ENCODE measurements at regions not wholly inside any gene's neighbourhood (a gene's known extent, or its start where the extent isn't known, plus 50 kb on each side); places are given as distances from the start of the nearest gene placed in this dataset.

DNA sequence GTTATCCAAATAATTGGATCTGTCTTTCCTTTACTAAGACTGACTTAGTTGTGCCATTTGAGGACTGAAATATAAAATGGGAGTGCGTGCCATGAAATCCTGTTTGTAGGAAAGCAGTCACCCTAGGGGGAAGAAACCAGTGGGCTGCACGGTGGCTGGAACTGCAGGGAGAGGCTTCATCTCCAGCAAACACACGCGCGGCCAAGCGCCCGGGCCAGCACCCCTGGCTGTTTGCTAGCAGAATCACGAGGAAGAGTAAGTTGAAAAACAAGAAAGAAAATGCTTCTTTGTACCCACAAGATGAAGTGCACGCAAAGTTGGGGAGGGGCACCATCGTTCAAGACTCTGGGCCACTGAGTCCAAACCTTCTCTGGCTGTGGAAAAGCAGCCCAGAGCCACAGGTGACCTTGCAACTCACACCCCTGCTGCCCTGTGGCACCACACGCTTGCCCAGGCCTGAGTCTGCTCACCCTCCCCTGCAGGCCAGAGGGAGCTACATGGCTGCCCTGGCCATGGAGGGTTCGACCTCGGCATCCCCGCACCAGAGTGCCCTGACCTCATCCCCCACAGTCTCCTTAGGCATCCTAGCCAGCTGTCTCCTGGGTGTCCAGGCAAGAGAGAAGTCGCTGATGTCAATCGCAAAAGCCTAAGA lies 55.2 kb downstream of the IRX2 start:
- no peaks in the 10 kb centered on the region for H3K27me3 ChIP-seq (ENCODE audit: control insufficient read depth, insufficient read depth, low read length)
- no peaks in the 10 kb centered on the region for H3K9me3 ChIP-seq (ENCODE audit: control insufficient read depth, insufficient read depth, low read length)
- no peak overlapping the region for H3K9ac ChIP-seq (ENCODE audit: low read depth, low read length)

DNA sequence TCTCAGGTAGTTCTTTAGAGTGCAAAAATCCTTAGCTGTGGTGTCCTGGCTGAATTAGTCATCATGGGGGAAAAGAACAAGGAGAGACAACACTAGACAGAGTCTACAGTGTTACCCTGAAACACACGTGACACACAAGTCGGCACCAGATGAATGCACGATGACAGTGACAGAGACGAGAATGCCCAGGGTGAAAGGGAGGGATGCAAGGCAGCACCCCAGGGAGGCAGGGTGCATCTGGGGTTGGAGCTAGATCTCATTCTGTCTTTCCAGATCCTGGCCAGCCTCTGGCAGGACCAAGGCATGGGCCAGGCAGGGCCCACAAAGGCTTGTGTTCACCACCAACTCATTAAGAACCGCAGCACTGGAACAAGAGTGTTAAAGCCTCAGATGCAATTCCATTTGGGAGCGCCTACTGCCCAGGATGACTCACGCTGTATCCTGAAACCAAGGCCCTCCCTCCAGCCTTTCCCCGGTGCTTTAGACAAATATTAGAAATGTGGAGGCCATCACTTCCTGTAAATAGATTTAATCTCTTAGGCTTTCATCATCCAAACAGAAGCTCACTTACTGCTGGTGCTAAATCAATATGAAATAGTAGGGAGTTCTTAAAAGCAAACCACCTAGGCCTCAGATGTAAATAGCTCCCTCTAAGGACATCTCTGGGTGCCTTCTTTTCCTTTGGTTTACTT lies 56.1 kb downstream of the IRX2 start:
- Histone ChIP-seq H3K9me3 (ENCODE audit: control insufficient read depth, insufficient read depth, low read length) (no peaks in the 10 kb centered on the region), H3K27me3 (ENCODE audit: control insufficient read depth, insufficient read depth, low read length) (no peaks in the 10 kb centered on the region), H3K4me3 (ENCODE audit: low read depth, low read length) (no peak overlapping the region), H3K27ac (ENCODE audit: low read depth, low read length) (no peak overlapping the region), H3K36me3 (ENCODE audit: control insufficient read depth, insufficient read depth, low read length) (no peaks in the 10 kb centered on the region), H3K9ac (ENCODE audit: low read depth, low read length) (no peak overlapping the region), H3K4me1 (ENCODE audit: control insufficient read depth, insufficient read depth, low read length) (no peaks in the 10 kb centered on the region)

More for the DNA sequence above, 55.2 kb downstream of the IRX2 start:
- H3K4me1 ChIP-seq (ENCODE audit: control insufficient read depth, insufficient read depth, low read length) = no peaks in the 10 kb centered on the region
- no peak overlapping the region for H3K4me3 ChIP-seq (ENCODE audit: low read depth, low read length)
- no peak overlapping the region for H3K27ac ChIP-seq (ENCODE audit: low read depth, low read length)
- H3K36me3 ChIP-seq (ENCODE audit: control insufficient read depth, insufficient read depth, low read length) = no peaks in the 10 kb centered on the region

DNA sequence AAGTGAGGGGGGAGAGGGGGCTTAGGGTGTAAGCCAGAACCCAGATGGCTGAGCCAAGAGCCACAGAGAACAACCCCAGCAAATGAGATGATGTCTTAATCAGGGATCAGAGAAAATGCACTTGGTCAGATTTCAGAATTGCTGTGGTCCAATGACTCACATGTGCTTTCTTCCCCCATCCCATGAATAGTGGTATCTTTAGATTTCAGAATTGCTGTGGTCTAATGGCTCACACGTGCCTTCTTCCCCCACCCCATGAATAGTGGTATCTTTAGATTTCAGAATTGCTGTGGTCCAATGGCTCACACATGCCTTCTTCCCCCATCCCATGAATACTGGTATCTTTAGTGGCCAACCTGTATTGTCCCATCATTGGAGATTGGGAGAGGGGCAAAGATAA lies 59.9 kb downstream of the IRX2 start:
- H3K36me3 ChIP-seq (ENCODE audit: control insufficient read depth, insufficient read depth, low read length) = no peaks in the 10 kb centered on the region
- no peaks in the 10 kb centered on the region for H3K27me3 ChIP-seq (ENCODE audit: control insufficient read depth, insufficient read depth, low read length)
- H3K9ac ChIP-seq (ENCODE audit: low read depth, low read length) = no peak overlapping the region
- H3K9me3 ChIP-seq (ENCODE audit: control insufficient read depth, insufficient read depth, low read length) = no peaks in the 10 kb centered on the region
- H3K27ac ChIP-seq (ENCODE audit: low read depth, low read length) = no peak overlapping the region
- no peak overlapping the region for H3K4me3 ChIP-seq (ENCODE audit: low read depth, low read length)
- H3K4me1 ChIP-seq (ENCODE audit: control insufficient read depth, insufficient read depth, low read length) = 0 out of 2 replicates have a peak, but pooled peaks cover 1% of the 10 kb centered on the region

DNA sequence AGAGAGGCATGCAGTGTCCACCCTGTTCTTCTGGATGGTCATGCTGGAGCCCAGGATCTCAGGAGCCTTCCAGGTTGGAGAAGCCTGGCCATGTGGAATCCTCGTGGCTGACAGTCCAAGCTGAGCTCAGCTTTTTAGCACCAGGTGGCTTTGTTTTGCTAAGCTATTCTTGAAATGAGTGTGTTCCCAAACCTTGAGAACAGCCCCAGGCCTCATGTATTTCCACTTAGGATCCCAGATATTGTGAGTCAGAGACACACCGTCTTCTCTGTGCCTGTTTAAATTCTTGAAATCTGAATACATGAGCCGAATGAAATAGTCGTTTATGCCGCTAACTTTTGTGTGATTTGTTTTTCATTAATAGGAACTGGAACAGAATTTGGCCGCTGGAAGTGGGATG lies 61.2 kb downstream of the IRX2 start:
- H3K4me3 ChIP-seq (ENCODE audit: low read depth, low read length) = no peak overlapping the region
- H3K9me3 ChIP-seq (ENCODE audit: control insufficient read depth, insufficient read depth, low read length) = no peaks in the 10 kb centered on the region
- no peak overlapping the region for H3K9ac ChIP-seq (ENCODE audit: low read depth, low read length)
- H3K36me3 ChIP-seq (ENCODE audit: control insufficient read depth, insufficient read depth, low read length) = no peaks in the 10 kb centered on the region
- H3K27ac ChIP-seq (ENCODE audit: low read depth, low read length) = no peak overlapping the region
- 0 out of 2 replicates have a peak, but pooled peaks cover 8% of the 10 kb centered on the region for H3K4me1 ChIP-seq (ENCODE audit: control insufficient read depth, insufficient read depth, low read length)
- H3K27me3 ChIP-seq (ENCODE audit: control insufficient read depth, insufficient read depth, low read length) = no peaks in the 10 kb centered on the region

DNA sequence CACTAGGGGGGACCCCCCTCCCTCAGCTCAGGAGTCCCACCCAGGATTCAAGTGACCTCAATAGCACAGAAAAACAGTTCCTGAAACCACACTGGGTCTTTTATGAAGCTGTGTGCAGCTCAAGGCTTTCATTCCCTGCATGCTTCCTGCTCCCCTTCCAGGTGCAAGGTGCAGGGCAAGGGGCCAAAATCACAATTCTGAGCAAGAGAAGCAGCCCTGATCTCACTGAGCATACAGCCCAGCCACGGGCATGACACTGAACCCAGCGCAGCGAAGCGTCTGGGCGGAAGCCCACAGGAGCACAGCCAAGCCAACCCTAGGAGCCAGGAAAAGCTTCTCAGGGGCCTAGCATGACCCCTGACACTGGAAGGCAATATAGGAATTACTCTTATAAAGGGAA lies 62.9 kb downstream of the IRX2 start:
- H3K27me3 ChIP-seq (ENCODE audit: control insufficient read depth, insufficient read depth, low read length) = no peaks in the 10 kb centered on the region
- H3K4me1 ChIP-seq (ENCODE audit: control insufficient read depth, insufficient read depth, low read length) = 0 out of 2 replicates have a peak, but pooled peaks cover 8% of the 10 kb centered on the region
- H3K4me3 ChIP-seq (ENCODE audit: low read depth, low read length) = no peak overlapping the region
- no peaks in the 10 kb centered on the region for H3K36me3 ChIP-seq (ENCODE audit: control insufficient read depth, insufficient read depth, low read length)
- H3K9me3 ChIP-seq (ENCODE audit: control insufficient read depth, insufficient read depth, low read length) = no peaks in the 10 kb centered on the region
- no peak overlapping the region for H3K27ac ChIP-seq (ENCODE audit: low read depth, low read length)
- no peak overlapping the region for H3K9ac ChIP-seq (ENCODE audit: low read depth, low read length)

DNA sequence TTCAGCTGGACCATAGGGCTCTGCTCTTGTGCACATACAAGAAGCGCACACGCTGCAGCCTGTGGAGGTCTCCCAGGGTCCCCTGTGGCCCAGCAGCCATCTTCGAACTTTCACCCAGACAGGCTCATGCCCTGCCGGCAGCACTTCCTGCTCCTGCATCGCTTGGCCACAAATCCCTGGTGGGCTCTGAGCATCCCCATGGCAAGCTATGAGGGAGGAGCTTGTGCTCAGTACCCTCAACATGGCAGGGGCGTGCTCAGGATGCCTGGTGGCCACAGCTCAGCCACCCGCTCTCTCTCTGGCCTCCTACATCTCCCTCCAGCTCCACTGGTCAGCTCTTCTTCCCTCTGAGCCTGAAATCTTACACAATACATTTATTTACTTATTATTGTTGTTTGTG lies 63.7 kb downstream of the IRX2 start:
- no peaks in the 10 kb centered on the region for H3K36me3 ChIP-seq (ENCODE audit: control insufficient read depth, insufficient read depth, low read length)
- no peak overlapping the region for H3K4me3 ChIP-seq (ENCODE audit: low read depth, low read length)
- no peak overlapping the region for H3K27ac ChIP-seq (ENCODE audit: low read depth, low read length)
- no peaks in the 10 kb centered on the region for H3K27me3 ChIP-seq (ENCODE audit: control insufficient read depth, insufficient read depth, low read length)
- no peak overlapping the region for H3K9ac ChIP-seq (ENCODE audit: low read depth, low read length)
- no peaks in the 10 kb centered on the region for H3K9me3 ChIP-seq (ENCODE audit: control insufficient read depth, insufficient read depth, low read length)
- H3K4me1 ChIP-seq (ENCODE audit: control insufficient read depth, insufficient read depth, low read length) = 0 out of 2 replicates have a peak, but pooled peaks cover 8% of the 10 kb centered on the region

DNA sequence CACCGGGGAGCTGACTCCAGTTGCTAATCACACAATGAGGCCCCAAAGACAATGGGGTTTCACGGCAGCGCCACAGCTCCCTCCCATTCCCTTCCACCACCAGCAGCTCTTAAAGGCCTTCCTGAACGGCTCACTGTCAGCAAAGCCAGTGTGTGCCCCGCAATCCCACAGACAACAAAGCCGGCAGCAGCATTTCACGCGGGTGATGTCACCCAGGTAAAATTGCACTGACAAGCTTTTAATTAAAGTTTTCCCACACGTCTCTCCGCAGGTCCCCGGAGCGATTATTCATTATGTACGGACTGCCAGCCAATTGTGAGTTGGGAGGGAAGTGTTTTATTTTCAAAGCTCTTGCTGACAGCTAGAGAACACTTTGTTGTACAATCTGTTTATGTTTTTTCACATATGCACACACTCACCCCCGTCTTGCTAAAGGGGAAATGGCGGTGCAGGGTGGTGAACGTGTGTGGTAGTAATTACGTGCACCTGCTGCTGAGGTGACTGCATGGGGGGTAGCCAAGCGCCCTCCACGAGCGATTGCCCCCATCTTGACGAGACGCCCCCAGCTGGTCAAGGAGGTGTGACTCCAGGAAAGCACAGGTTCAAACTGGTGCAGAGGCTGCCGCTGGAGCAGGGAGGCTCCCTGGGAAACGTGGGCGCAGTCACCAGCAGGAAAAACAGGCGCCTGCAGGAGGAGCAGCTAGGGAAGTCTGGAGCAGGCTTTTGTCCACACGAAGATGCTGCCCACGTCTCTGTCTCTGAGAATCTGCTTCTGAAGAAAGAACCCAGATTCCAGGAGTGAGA lies 65.0 kb downstream of the IRX2 start:
- H3K27me3 ChIP-seq (ENCODE audit: control insufficient read depth, insufficient read depth, low read length) = no peaks in the 10 kb centered on the region
- H3K36me3 ChIP-seq (ENCODE audit: control insufficient read depth, insufficient read depth, low read length) = no peaks in the 10 kb centered on the region
- H3K27ac ChIP-seq (ENCODE audit: low read depth, low read length) = peak overlapping the region; percentile 2
- no peaks in the 10 kb centered on the region for H3K9me3 ChIP-seq (ENCODE audit: control insufficient read depth, insufficient read depth, low read length)
- no peak overlapping the region for H3K4me3 ChIP-seq (ENCODE audit: low read depth, low read length)
- 0 out of 2 replicates have a peak, but pooled peaks cover 8% of the 10 kb centered on the region for H3K4me1 ChIP-seq (ENCODE audit: control insufficient read depth, insufficient read depth, low read length)
- H3K9ac ChIP-seq (ENCODE audit: low read depth, low read length) = no peak overlapping the region

DNA sequence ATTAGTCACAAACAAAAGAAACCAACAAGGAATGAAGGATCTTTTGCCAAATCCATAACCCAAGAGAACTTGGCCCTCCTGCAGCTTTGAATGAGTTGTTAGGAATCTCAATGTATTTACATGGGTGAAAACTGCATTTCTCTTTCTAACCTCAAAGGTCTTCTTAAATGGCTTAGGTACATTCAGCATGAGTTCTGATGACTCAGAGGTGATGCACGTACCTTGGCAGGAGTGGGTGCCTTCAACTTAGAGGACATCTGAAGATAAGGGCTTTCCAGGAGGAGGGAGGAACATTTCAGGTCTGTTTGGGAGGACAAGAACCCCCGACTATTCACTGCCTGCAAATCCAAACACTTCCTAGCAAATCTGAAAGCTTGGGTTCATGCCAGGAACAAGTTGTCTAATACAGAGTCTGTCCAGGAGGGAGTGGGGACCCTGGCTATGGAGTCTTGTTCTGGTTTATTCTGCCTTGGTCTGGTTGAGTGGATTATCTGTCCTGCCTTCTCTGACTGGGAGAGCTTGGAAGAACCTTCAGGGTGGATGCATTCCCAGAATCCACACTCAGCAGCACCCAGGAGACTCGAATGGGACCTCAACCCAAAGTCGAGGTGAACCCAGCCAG lies 65.7 kb downstream of the IRX2 start:
- peak overlapping the region; percentile 2 for H3K27ac ChIP-seq (ENCODE audit: low read depth, low read length)
- H3K9me3 ChIP-seq (ENCODE audit: control insufficient read depth, insufficient read depth, low read length) = no peaks in the 10 kb centered on the region
- H3K9ac ChIP-seq (ENCODE audit: low read depth, low read length) = no peak overlapping the region
- H3K4me3 ChIP-seq (ENCODE audit: low read depth, low read length) = no peak overlapping the region
- no peaks in the 10 kb centered on the region for H3K27me3 ChIP-seq (ENCODE audit: control insufficient read depth, insufficient read depth, low read length)
- 0 out of 2 replicates have a peak, but pooled peaks cover 8% of the 10 kb centered on the region for H3K4me1 ChIP-seq (ENCODE audit: control insufficient read depth, insufficient read depth, low read length)
- H3K36me3 ChIP-seq (ENCODE audit: control insufficient read depth, insufficient read depth, low read length) = no peaks in the 10 kb centered on the region

DNA sequence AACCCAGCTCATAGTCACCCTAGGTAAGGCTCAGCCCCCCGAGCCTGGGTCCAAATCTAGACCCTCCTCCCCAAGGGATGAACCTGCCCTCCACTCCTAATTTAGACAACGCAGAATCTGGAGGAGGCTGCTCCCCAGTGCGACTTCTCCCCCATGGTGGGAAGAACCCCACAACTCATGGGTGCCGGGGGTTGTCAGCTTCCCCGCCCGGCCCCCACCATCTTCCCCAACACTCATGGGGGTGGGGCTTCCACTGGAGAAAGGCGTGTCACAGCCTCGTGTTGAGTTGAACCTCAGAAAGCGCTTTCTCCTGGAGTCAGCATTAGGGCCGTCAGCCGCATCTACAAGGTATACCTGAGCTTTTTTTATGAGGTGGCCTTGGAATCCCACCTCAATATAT lies 66.9 kb downstream of the IRX2 start:
- Histone ChIP-seq H3K27me3 (ENCODE audit: control insufficient read depth, insufficient read depth, low read length) (no peaks in the 10 kb centered on the region), H3K9ac (ENCODE audit: low read depth, low read length) (no peak overlapping the region), H3K4me1 (ENCODE audit: control insufficient read depth, insufficient read depth, low read length) (0 out of 2 replicates have a peak, but pooled peaks cover 8% of the 10 kb centered on the region), H3K36me3 (ENCODE audit: control insufficient read depth, insufficient read depth, low read length) (no peaks in the 10 kb centered on the region), H3K9me3 (ENCODE audit: control insufficient read depth, insufficient read depth, low read length) (no peaks in the 10 kb centered on the region), H3K27ac (ENCODE audit: low read depth, low read length) (no peak overlapping the region), H3K4me3 (ENCODE audit: low read depth, low read length) (no peak overlapping the region)

DNA sequence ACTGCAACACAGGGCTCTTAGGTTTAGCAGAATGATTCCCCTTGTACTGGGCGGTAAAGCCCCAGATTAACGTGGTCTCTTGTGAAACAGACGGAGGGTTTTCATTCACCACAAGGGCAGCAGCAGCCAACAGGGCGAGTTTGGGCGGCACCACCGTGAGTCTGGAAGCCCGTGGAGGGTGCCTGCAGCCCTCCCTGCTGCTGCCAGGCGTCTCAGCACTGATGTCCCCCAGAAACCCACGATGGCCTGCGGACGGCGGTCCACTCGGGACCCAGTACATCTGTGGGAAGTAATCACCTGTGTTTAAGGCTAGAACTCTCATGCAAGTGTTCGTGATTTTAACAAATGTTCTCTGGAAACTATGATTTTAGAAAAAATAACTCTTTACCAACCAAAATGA lies 67.8 kb downstream of the IRX2 start:
- Histone ChIP-seq H3K9me3 (ENCODE audit: control insufficient read depth, insufficient read depth, low read length) (no peaks in the 10 kb centered on the region), H3K27me3 (ENCODE audit: control insufficient read depth, insufficient read depth, low read length) (no peaks in the 10 kb centered on the region), H3K27ac (ENCODE audit: low read depth, low read length) (no peak overlapping the region), H3K4me1 (ENCODE audit: control insufficient read depth, insufficient read depth, low read length) (0 out of 2 replicates have a peak, but pooled peaks cover 8% of the 10 kb centered on the region), H3K36me3 (ENCODE audit: control insufficient read depth, insufficient read depth, low read length) (no peaks in the 10 kb centered on the region), H3K4me3 (ENCODE audit: low read depth, low read length) (no peak overlapping the region), H3K9ac (ENCODE audit: low read depth, low read length) (no peak overlapping the region)
